HCT116 (cell line): ENCODE measurements at regions not wholly inside any gene's neighbourhood (a gene's known extent, or its start where the extent isn't known, plus 50 kb on each side); places are given as distances from the start of the nearest gene placed in this dataset.

Source experiments
- ATAC-seq: fragments of 200-7000 bp; cut with Tn5 transposase; 2 replicates; pipeline ENCODE4 v1.9.1; 2020; ENCODE audit warnings: mild to moderate bottlenecking, moderate library complexity
- BruUV-seq: library from RNA; stranded (reverse); fragments of 400-500 nt; replicated peaks from 2 replicates; lab custom pipeline; 2021; lab: Mats Ljungman, UMichigan
- CTCF ChIA-PET: fragments of 300-600 bp; sonication (Branson Sonifier 250); formaldehyde crosslinking; loops from one replicate; lab custom pipeline; 2021; ENCODE audit warnings: antibody characterized with exemption; lab: Charles Lee
- POLR2A ChIA-PET: fragments of 300-600, 350-600 bp; sonication (Branson Sonifier 250); formaldehyde crosslinking; loops from one replicate; lab custom pipeline; 2021; ENCODE audit warnings: antibody characterized with exemption; lab: Charles Lee
- RAD21 ChIA-PET, 2 experiments: fragments of 300-600 bp; sonication (Branson Sonifier 250); formaldehyde crosslinking; loops; one replicate each; lab custom pipeline; 2023; ENCODE audit warnings: low total read pairs in 2 of 2; ENCODE audit not compliant: uncharacterized antibody in 2 of 2, unreplicated experiment in 2 of 2, low non-redundant PET in 1 of 2; lab: Charles Lee
- DNase-seq: peaks from one replicate; pipeline ENCODE4 v3.0.0-alpha.2; 2010; ENCODE audit warnings: low read depth, low spot score
- H2AFZ ChIP-seq: fragments of 200-600 bp; shearing (Covaris generic), sonication (generic); 2 replicates; pipeline ENCODE4 v1.6.1; 2017; ENCODE audit warnings: low read depth, mixed run types, mixed read lengths, antibody characterized with exemption, low read length; ENCODE audit not compliant: poor library complexity, severe bottlenecking
- H3K27ac ChIP-seq: 2 replicates; pipeline ENCODE4 v1.5.1; 2012; ENCODE audit warnings: low read depth, low read length
- H3K27me3 ChIP-seq: fragments of 200-600 bp; sonication (generic); 2 replicates; pipeline ENCODE4 v1.6.1; 2016; ENCODE audit warnings: mixed run types, low read length, mixed read lengths; ENCODE audit not compliant: insufficient read depth
- H3K36me3 ChIP-seq, 2 experiments: fragments of 200-500 bp in 1 of 2; fragments of 200-600 bp in 1 of 2; sonication (Bioruptor generic) in 1 of 2; sonication (generic) in 1 of 2; 2 replicates each; pipeline versions ENCODE4 v1.5.1 to v1.6.1; 2014 to 2016; ENCODE audit warnings: low read length in 2 of 2, inconsistent platforms in 1 of 2, mixed read lengths in 1 of 2, mixed run types in 1 of 2; ENCODE audit not compliant: insufficient read depth in 2 of 2, control insufficient read depth in 1 of 2
- H3K4me1 ChIP-seq, 2 experiments: fragments of 200-600 bp in 1 of 2; sonication (generic) in 1 of 2; 2 replicates each; pipeline versions ENCODE4 v1.5.1 to v1.6.1; 2012 to 2017; ENCODE audit warnings: low read length in 2 of 2, inconsistent platforms in 1 of 2, mild to moderate bottlenecking in 1 of 2, mixed read lengths in 1 of 2, mixed run types in 1 of 2, moderate library complexity in 1 of 2; ENCODE audit not compliant: insufficient read depth in 2 of 2, control insufficient read depth in 1 of 2
- H3K4me2 ChIP-seq: fragments of 200-600 bp; sonication (generic); 2 replicates; pipeline ENCODE4 v1.6.1; 2017; ENCODE audit warnings: mixed run types, low read length, mixed read lengths
- H3K4me3 ChIP-seq, 2 experiments: fragments of 200-600 bp in 1 of 2; sonication (generic) in 1 of 2; replicated peaks in 1 of 2; 2 replicates each; pipeline ENCODE4 v1.5.1; 2011 to 2016; ENCODE audit warnings: low read length in 2 of 2, control low read depth in 1 of 2, low read depth in 1 of 2, mild to moderate bottlenecking in 1 of 2, mixed read lengths in 1 of 2, mixed run types in 1 of 2
- H3K79me2 ChIP-seq: fragments of 200-600 bp; sonication (generic); 2 replicates; pipeline ENCODE4 v1.6.1; 2017; ENCODE audit warnings: mild to moderate bottlenecking, mixed run types, low read length, moderate library complexity, mixed read lengths; ENCODE audit not compliant: insufficient read depth
- H3K9ac ChIP-seq: fragments of 200-600 bp; sonication (generic); 2 replicates; pipeline ENCODE4 v1.6.1; 2016; ENCODE audit warnings: low read length, mixed read lengths
- H3K9me2 ChIP-seq: fragments of 200-600 bp; sonication (generic), shearing (Covaris generic); 2 replicates; pipeline ENCODE4 v1.6.1; 2017; ENCODE audit warnings: mixed run types, mild to moderate bottlenecking, moderate library complexity; ENCODE audit not compliant: insufficient read depth
- H3K9me3 ChIP-seq, 2 experiments: fragments of 200-500 bp in 1 of 2; fragments of 200-600 bp in 1 of 2; sonication (Bioruptor generic) in 1 of 2; sonication (generic) in 1 of 2; 2 replicates each; pipeline ENCODE4 v1.6.1; 2014 to 2017; ENCODE audit warnings: low read length in 2 of 2, mixed read lengths in 2 of 2, inconsistent platforms in 1 of 2, low read depth in 1 of 2, mild to moderate bottlenecking in 1 of 2, mixed run types in 1 of 2, moderate library complexity in 1 of 2; ENCODE audit not compliant: control insufficient read depth in 1 of 2, insufficient read depth in 1 of 2
- H4K20me1 ChIP-seq: fragments of 200-600 bp; sonication (generic), shearing (Covaris generic); 2 replicates; pipeline ENCODE4 v1.6.1; 2017; ENCODE audit warnings: mixed run types, mild to moderate bottlenecking, moderate library complexity; ENCODE audit not compliant: insufficient read depth
- CTCF ChIP-seq, 3 experiments: fragments of 200-600 bp in 1 of 3; sonication (generic) in 1 of 3; IDR thresholded peaks in 2 of 3; conservative IDR thresholded peaks in 1 of 3; 2 replicates each; pipeline ENCODE4 v1.5.1; 2012 to 2017; ENCODE audit warnings: low read depth in 2 of 3, low read length in 2 of 3, antibody characterized with exemption in 1 of 3, borderline replicate concordance in 1 of 3, control low read depth in 1 of 3, mild to moderate bottlenecking in 1 of 3, mixed read lengths in 1 of 3, mixed run types in 1 of 3, moderate library complexity in 1 of 3; ENCODE audit not compliant: insufficient read depth in 1 of 3
- EGR1 ChIP-seq: IDR thresholded peaks from 2 replicates; pipeline ENCODE4 v1.6.1; 2012; ENCODE audit warnings: low read depth
- EZH2 ChIP-seq: fragments of 200-600 bp; sonication (generic); IDR thresholded peaks from 2 replicates; pipeline ENCODE4 v1.6.1; 2017; ENCODE audit warnings: antibody characterized with exemption, mixed run types
- FOSL1 ChIP-seq: IDR thresholded peaks from 2 replicates; pipeline ENCODE4 v1.6.1; 2012; ENCODE audit warnings: low read depth
- REST ChIP-seq: IDR thresholded peaks from 2 replicates; pipeline ENCODE4 v1.6.1; 2012; ENCODE audit warnings: low read depth
- SIN3A ChIP-seq: IDR thresholded peaks from 2 replicates; pipeline ENCODE4 v1.6.1; 2012; ENCODE audit warnings: low read depth
- SRF ChIP-seq: IDR thresholded peaks from 2 replicates; pipeline ENCODE4 v1.6.1; 2012; ENCODE audit warnings: low read depth
- ZBTB33 ChIP-seq: IDR thresholded peaks from 2 replicates; pipeline ENCODE4 v1.6.1; 2011; ENCODE audit warnings: mild to moderate bottlenecking, low read length, moderate library complexity; ENCODE audit not compliant: insufficient replicate concordance; ENCODE audit errors: extremely low read depth
- ZFX ChIP-seq: fragments of 450-650 bp; IDR thresholded peaks from 2 replicates; pipeline ENCODE4 v1.6.1; 2017
- intact Hi-C: fragments of 100-400 bp; cut with micrococcal nuclease; formaldehyde crosslinking; loops from 2 replicates; pipeline ENCODE4 v1.10.0; 2022
- TF ChIP-seq, protein P1 (sequence below): IDR thresholded peaks from 2 replicates; pipeline ENCODE4 v1.6.1; 2012

DNA sequence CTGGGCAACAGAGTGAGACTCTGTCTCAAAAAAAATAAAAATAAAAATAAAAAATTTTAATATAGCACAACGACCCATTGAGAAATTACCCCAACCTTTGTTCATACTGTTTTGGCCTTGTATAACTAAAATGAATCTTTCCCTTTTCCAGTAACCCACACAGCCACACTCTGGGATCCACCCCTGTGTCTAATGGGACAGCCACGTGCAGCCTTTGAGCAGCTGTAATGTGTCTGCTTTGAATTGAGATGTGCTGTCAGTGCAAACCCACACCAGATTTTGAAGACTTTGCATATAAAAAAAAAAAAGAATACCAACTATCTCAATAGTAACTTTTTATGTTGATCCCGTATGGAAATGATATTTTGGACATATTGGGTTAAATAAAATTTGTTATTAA lies 112.7 kb upstream of the UBL3 start:
- no peak for ATAC-seq
- no peak overlapping the region for H3K27ac ChIP-seq
- no peaks in the 10 kb centered on the region for H3K79me2 ChIP-seq
- H3K4me2 ChIP-seq = no peak overlapping the region
- CTCF ChIA-PET = no interaction called here
- H3K4me1 ChIP-seq = no peaks in the 10 kb centered on the region
- no peaks in the 10 kb centered on the region for H3K9me2 ChIP-seq
- DNase-seq = no peak
- no peak overlapping the region for H3K4me3 ChIP-seq
- no peaks in the 10 kb centered on the region for H4K20me1 ChIP-seq
- TF ChIP-seq, protein P1, sequence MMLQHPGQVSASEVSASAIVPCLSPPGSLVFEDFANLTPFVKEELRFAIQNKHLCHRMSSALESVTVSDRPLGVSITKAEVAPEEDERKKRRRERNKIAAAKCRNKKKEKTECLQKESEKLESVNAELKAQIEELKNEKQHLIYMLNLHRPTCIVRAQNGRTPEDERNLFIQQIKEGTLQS = no peak
- TF ChIP-seq SRF = no peak
- TF ChIP-seq CTCF (IDR thresholded peaks at IDR 0.05 in 2 of 3, conservative IDR thresholded peaks at IDR 0.05 in 1 of 3; ENCODE audit: borderline replicate concordance in 1 of 3, insufficient read depth in 1 of 3, low read depth in 2 of 3, low read length in 2 of 3) = no peak
- TF ChIP-seq REST = no peak
- no peak for TF ChIP-seq FOSL1
- TF ChIP-seq ZFX = no peak
- TF ChIP-seq ZBTB33 = no peak
- no peak for TF ChIP-seq EZH2
- no peak for TF ChIP-seq EGR1
- no peak for TF ChIP-seq SIN3A
- TF ChIP-seq, all 23 proteins: peak for 0
- peaks cover 15% of the 10 kb centered on the region; the same call in 1 of the 2 replicates for H3K27me3 ChIP-seq
- no TSS peak for BruUV-seq
- no peak overlapping the region for H3K9ac ChIP-seq
- no peaks in the 10 kb centered on the region for H3K36me3 ChIP-seq
- intact Hi-C loops = no loop called here
- ChIA-PET POLR2A (no interaction called here), RAD21 (no interaction called here)
- H3K9me3 ChIP-seq = peaks cover 0 to 10% of the 10 kb centered on the region in 2 experiments; a peak in 1 of 4 replicates
- H2AFZ ChIP-seq = no peak overlapping the region
